ENCODE measurements at regions not wholly inside any gene's neighbourhood (a gene's known extent, or its start where the extent isn't known, plus 50 kb on each side); places are given as distances from the start of the nearest gene placed in this dataset.

DNA sequence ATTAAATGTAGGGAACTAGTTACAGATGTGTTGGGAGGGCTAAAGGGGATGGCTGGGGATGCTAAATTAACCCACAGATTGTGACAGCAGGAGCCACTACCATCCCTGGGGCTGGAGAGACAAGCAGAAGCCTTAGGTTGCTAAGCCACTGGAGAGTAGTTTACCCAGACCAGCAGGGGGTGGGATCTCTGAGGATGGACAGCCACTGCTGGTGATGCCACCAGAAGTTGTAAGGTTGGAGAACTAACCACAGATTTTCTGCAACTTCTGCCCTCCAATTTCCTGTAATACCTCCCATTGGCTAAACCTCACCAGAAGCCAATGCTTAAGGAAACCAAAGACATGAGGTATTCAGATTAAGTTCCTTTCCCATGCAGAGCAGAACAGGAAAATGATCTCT is 139.6 kb upstream of the NOX3 start:
- no peak overlapping the region for H3K27ac ChIP-seq (ENCODE audit: poor library complexity, severe bottlenecking)
- H3K27me3 ChIP-seq (ENCODE audit: insufficient read depth, poor library complexity, severe bottlenecking) = peaks cover 5% of the 10 kb centered on the region
- no peak overlapping the region for H3K4me3 ChIP-seq (ENCODE audit: severe bottlenecking)
- H3K4me1 ChIP-seq (ENCODE audit: insufficient read depth, poor library complexity, severe bottlenecking) = no peaks in the 10 kb centered on the region
- no peak for DNase-seq (ENCODE audit: low spot score)
- H3K9me3 ChIP-seq (ENCODE audit: severe bottlenecking) = peaks cover 2% of the 10 kb centered on the region
- no peaks in the 10 kb centered on the region for H3K36me3 ChIP-seq (ENCODE audit: low read depth)
- TF ChIP-seq CTCF (IDR thresholded peaks at IDR 0.05; ENCODE audit: poor library complexity, severe bottlenecking) = no peak
- peak; percentile 25; the same call in 1 of the 3 replicates for ATAC-seq (ENCODE audit: low read depth)

GRCh38 chr6:155591741-155592140 is 136.1 kb upstream of the NOX3 start:
- ATAC-seq (ENCODE audit: low read depth) = no peak
- Histone ChIP-seq H3K4me1 (ENCODE audit: insufficient read depth, poor library complexity, severe bottlenecking) (no peaks in the 10 kb centered on the region), H3K4me3 (ENCODE audit: severe bottlenecking) (no peak overlapping the region), H3K9me3 (ENCODE audit: severe bottlenecking) (peaks cover 2% of the 10 kb centered on the region), H3K27me3 (ENCODE audit: insufficient read depth, poor library complexity, severe bottlenecking) (peaks cover 5% of the 10 kb centered on the region), H3K27ac (ENCODE audit: poor library complexity, severe bottlenecking) (no peak overlapping the region), H3K36me3 (ENCODE audit: low read depth) (no peaks in the 10 kb centered on the region)
- DNase-seq (ENCODE audit: low spot score) = no peak
- TF ChIP-seq CTCF (IDR thresholded peaks at IDR 0.05; ENCODE audit: poor library complexity, severe bottlenecking) = no peak

GRCh38 chr6:155589190-155589589 is 133.6 kb upstream of the NOX3 start:
- no peak for ATAC-seq (ENCODE audit: low read depth)
- Histone ChIP-seq H3K36me3 (ENCODE audit: low read depth) (no peaks in the 10 kb centered on the region), H3K4me1 (ENCODE audit: insufficient read depth, poor library complexity, severe bottlenecking) (no peaks in the 10 kb centered on the region), H3K27me3 (ENCODE audit: insufficient read depth, poor library complexity, severe bottlenecking) (peaks cover 5% of the 10 kb centered on the region), H3K27ac (ENCODE audit: poor library complexity, severe bottlenecking) (no peak overlapping the region), H3K9me3 (ENCODE audit: severe bottlenecking) (no peaks in the 10 kb centered on the region), H3K4me3 (ENCODE audit: severe bottlenecking) (no peak overlapping the region)
- DNase-seq (ENCODE audit: low spot score) = no peak
- TF ChIP-seq CTCF (IDR thresholded peaks at IDR 0.05; ENCODE audit: poor library complexity, severe bottlenecking) = no peak

DNA sequence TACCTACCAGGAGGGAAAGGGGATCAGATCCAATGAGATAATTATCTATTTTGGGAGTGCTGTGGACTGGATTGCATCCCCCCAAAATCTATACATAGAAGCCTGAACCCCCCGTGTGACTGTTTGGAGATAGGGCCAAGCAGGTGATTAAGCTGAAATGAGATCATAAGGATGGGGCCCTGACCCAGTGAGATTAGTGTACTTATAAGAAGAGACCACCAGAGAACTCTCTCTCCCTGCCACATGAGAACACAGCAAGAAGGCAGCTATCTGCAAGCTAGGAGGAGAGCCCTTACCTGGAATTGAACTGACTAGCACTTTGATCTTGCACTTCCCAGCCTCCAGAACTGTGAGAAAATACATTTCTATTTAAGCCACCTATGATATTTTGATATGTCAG is 132.2 kb upstream of the NOX3 start:
- ATAC-seq (ENCODE audit: low read depth) (no peak), DNase-seq (ENCODE audit: low spot score) (no peak)
- no peak for TF ChIP-seq CTCF (IDR thresholded peaks at IDR 0.05; ENCODE audit: poor library complexity, severe bottlenecking)
- Histone ChIP-seq H3K4me3 (ENCODE audit: severe bottlenecking) (no peak overlapping the region), H3K27me3 (ENCODE audit: insufficient read depth, poor library complexity, severe bottlenecking) (peaks cover 5% of the 10 kb centered on the region), H3K9me3 (ENCODE audit: severe bottlenecking) (no peaks in the 10 kb centered on the region), H3K27ac (ENCODE audit: poor library complexity, severe bottlenecking) (no peak overlapping the region), H3K36me3 (ENCODE audit: low read depth) (no peaks in the 10 kb centered on the region), H3K4me1 (ENCODE audit: insufficient read depth, poor library complexity, severe bottlenecking) (no peaks in the 10 kb centered on the region)

DNA sequence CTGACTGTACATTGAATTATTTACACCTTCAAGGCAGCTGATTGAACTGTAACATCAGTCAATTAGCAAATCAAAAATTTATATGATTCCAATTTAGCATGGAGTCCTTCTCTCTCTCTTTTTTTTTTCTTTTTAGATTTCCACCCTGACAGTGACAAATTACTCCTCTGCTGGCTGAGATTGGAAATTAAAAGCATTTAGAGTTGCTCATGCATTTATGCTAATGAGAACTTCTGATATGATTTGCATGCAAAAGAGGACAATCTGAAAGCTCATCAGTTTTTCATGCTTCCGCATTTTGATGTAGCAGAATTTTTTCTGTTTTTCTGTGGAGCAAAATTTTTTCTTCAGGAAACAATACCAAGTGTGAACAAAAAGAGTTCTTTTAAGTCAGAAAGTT is 130.5 kb upstream of the NOX3 start:
- Histone ChIP-seq H3K4me3 (ENCODE audit: severe bottlenecking) (no peak overlapping the region), H3K9me3 (ENCODE audit: severe bottlenecking) (no peaks in the 10 kb centered on the region), H3K4me1 (ENCODE audit: insufficient read depth, poor library complexity, severe bottlenecking) (no peaks in the 10 kb centered on the region), H3K27me3 (ENCODE audit: insufficient read depth, poor library complexity, severe bottlenecking) (peaks cover 3% of the 10 kb centered on the region), H3K36me3 (ENCODE audit: low read depth) (no peaks in the 10 kb centered on the region), H3K27ac (ENCODE audit: poor library complexity, severe bottlenecking) (no peak overlapping the region)
- ATAC-seq (ENCODE audit: low read depth) (no peak), DNase-seq (ENCODE audit: low spot score) (no peak)
- TF ChIP-seq CTCF (IDR thresholded peaks at IDR 0.05; ENCODE audit: poor library complexity, severe bottlenecking) = no peak

Measured in RWPE2 (cell line).